ENCODE measurements at regions not wholly inside any gene's neighbourhood (a gene's known extent, or its start where the extent isn't known, plus 50 kb on each side); places are given as distances from the start of the nearest gene placed in this dataset.

GRCh38 chr4:135672202-135672601 lies 1470.6 kb upstream of the PABPC4L start:
- DNase-seq (ENCODE audit: low read depth in 2 of 2), result no peak

GRCh38 chr4:135670548-135670947 lies 1469.0 kb upstream of the PABPC4L start:
- DNase-seq (ENCODE audit: low read depth in 2 of 2), result no peak

Measured in stimulated activated CD4-positive, alpha-beta T cell treated with anti-CD3 and anti-CD28 coated beads, Interleukin-15, amount 100 ng/mL, for 48 hours (primary cell).